ENCODE measurements at regions not wholly inside any gene's neighbourhood (a gene's known extent, or its start where the extent isn't known, plus 50 kb on each side); places are given as distances from the start of the nearest gene placed in this dataset.

DNA sequence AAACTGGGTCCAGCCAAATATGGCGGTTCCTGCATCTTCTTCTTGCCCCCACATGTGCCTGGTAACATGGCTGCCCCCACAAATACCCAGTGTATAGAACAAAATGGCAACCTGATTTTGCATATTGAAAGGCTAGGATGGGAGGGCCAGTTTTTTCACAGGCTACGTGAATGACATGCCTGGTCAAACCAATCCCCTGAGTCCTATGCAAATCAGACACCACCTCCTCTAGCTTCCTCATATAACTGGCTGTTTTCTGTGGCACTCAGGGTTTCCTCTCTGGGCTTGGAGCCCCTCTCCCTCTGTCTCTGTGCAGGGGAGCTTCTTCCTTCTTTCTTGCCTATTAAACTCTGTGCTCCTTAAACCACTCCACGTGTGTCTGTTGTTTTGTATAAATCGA, 372.1 kb downstream of the KIF16B start:
- no peaks in the 10 kb centered on the region for H3K27me3 ChIP-seq (ENCODE audit: insufficient read depth, low read depth)
- intact Hi-C loops (cut with micrococcal nuclease; ENCODE audit: unreplicated experiment), result no loop called here
- no peaks in the 10 kb centered on the region for H3F3A ChIP-seq (ENCODE audit: insufficient read depth, low read depth)
- POLR2A ChIA-PET (ENCODE audit: unreplicated experiment), result no interaction called here
- H3K4me2 ChIP-seq, result no peak overlapping the region; the same call in 1 of the 2 replicates
- no peaks in the 10 kb centered on the region for H3K36me3 ChIP-seq (ENCODE audit: low read depth)
- no peak overlapping the region for H2AFZ ChIP-seq
- no peak for TF ChIP-seq EZH2 (IDR thresholded peaks at IDR 0.05; ENCODE audit: low read depth)
- TF ChIP-seq, protein P1, sequence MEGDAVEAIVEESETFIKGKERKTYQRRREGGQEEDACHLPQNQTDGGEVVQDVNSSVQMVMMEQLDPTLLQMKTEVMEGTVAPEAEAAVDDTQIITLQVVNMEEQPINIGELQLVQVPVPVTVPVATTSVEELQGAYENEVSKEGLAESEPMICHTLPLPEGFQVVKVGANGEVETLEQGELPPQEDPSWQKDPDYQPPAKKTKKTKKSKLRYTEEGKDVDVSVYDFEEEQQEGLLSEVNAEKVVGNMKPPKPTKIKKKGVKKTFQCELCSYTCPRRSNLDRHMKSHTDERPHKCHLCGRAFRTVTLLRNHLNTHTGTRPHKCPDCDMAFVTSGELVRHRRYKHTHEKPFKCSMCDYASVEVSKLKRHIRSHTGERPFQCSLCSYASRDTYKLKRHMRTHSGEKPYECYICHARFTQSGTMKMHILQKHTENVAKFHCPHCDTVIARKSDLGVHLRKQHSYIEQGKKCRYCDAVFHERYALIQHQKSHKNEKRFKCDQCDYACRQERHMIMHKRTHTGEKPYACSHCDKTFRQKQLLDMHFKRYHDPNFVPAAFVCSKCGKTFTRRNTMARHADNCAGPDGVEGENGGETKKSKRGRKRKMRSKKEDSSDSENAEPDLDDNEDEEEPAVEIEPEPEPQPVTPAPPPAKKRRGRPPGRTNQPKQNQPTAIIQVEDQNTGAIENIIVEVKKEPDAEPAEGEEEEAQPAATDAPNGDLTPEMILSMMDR (conservative IDR thresholded peaks at IDR 0.05), result no peak
- no peaks in the 10 kb centered on the region; the same call in 1 of the 2 replicates for H3K9me2 ChIP-seq (ENCODE audit: insufficient read depth)
- H3K4me3 ChIP-seq, result no peak overlapping the region
- CTCF ChIA-PET, result no interaction called here
- H3K4me1 ChIP-seq (replicated peaks; ENCODE audit: insufficient read depth), result no peaks in the 10 kb centered on the region
- BruUV-seq (replicated peaks), result no TSS peak
- no peaks in the 10 kb centered on the region for H4K20me1 ChIP-seq (ENCODE audit: insufficient read depth)
- H3K27ac ChIP-seq, result no peak overlapping the region
- H3K79me2 ChIP-seq (ENCODE audit: low read depth), result no peaks in the 10 kb centered on the region
- H3K9me3 ChIP-seq (ENCODE audit: insufficient read depth, low read depth), result no peaks in the 10 kb centered on the region
- DNase-seq, result no peak

DNA sequence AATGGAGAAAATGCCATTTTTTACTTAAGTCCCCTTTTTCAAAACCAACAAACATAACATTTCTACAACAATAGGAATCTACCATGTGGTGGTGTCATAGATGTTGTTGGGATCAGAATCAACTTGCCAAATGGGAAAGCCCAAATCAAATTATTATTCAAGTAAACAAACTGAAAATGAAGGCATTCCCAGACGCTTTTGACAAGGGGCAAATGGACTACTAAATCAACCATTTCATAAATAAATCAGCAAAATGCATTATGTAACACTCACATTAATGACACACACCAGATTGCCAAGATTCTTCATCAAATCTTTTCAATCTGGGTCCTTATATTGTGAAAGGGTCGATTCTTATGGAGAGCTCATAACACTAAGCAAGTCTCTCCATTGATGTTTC, 375.6 kb downstream of the KIF16B start:
- no peaks in the 10 kb centered on the region for H3K9me3 ChIP-seq (ENCODE audit: insufficient read depth, low read depth)
- ChIA-PET CTCF (no interaction called here), POLR2A (ENCODE audit: unreplicated experiment) (no interaction called here)
- H3K4me3 ChIP-seq, result no peak overlapping the region
- no peak overlapping the region for H2AFZ ChIP-seq
- no peaks in the 10 kb centered on the region for H3K36me3 ChIP-seq (ENCODE audit: low read depth)
- no peak overlapping the region for H3K4me2 ChIP-seq
- TF ChIP-seq, protein P1 (conservative IDR thresholded peaks at IDR 0.05), result no peak
- TF ChIP-seq EZH2 (IDR thresholded peaks at IDR 0.05; ENCODE audit: low read depth), result no peak
- no TSS peak for BruUV-seq (replicated peaks)
- DNase-seq, result no peak
- H3K27ac ChIP-seq, result no peak overlapping the region
- intact Hi-C loops (cut with micrococcal nuclease; ENCODE audit: unreplicated experiment), result no loop called here
- no peaks in the 10 kb centered on the region; the same call in 1 of the 2 replicates for H3K9me2 ChIP-seq (ENCODE audit: insufficient read depth)
- H3K4me1 ChIP-seq (replicated peaks; ENCODE audit: insufficient read depth), result no peaks in the 10 kb centered on the region
- H3K79me2 ChIP-seq (ENCODE audit: low read depth), result no peaks in the 10 kb centered on the region
- H4K20me1 ChIP-seq (ENCODE audit: insufficient read depth), result no peaks in the 10 kb centered on the region
- H3K27me3 ChIP-seq (ENCODE audit: insufficient read depth, low read depth), result no peaks in the 10 kb centered on the region
- H3F3A ChIP-seq (ENCODE audit: insufficient read depth, low read depth), result no peaks in the 10 kb centered on the region

DNA sequence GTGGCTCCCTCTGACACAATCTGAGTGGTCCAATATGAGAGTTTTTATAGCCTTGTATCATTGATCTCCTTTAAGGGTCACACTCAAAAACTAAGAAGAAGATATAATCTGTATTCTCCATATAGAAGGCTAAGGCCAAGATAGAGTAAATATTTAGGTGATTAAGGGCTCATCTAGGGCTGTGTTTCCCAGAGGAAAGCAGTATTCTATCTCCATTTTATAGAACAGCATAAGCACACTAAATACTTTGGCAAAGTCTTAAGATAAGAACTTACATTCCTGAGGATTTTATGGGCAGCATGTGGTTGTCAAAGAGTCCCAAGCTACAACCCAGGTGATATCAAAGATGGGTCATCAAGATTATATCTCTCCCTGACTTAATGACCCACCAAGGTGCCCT, 377.6 kb downstream of the KIF16B start:
- DNase-seq, result no peak
- no TSS peak for BruUV-seq (replicated peaks)
- no peaks in the 10 kb centered on the region for H4K20me1 ChIP-seq (ENCODE audit: insufficient read depth)
- H3K4me3 ChIP-seq, result no peak overlapping the region
- TF ChIP-seq EZH2 (IDR thresholded peaks at IDR 0.05; ENCODE audit: low read depth), result no peak
- TF ChIP-seq, protein P1 (conservative IDR thresholded peaks at IDR 0.05), result no peak
- no peaks in the 10 kb centered on the region for H3K36me3 ChIP-seq (ENCODE audit: low read depth)
- no peaks in the 10 kb centered on the region for H3K4me1 ChIP-seq (replicated peaks; ENCODE audit: insufficient read depth)
- H2AFZ ChIP-seq, result no peak overlapping the region
- H3K27ac ChIP-seq, result no peak overlapping the region
- H3F3A ChIP-seq (ENCODE audit: insufficient read depth, low read depth), result no peaks in the 10 kb centered on the region
- no peaks in the 10 kb centered on the region for H3K79me2 ChIP-seq (ENCODE audit: low read depth)
- CTCF ChIA-PET, result no interaction called here
- no peaks in the 10 kb centered on the region for H3K9me2 ChIP-seq (ENCODE audit: insufficient read depth)
- H3K27me3 ChIP-seq (ENCODE audit: insufficient read depth, low read depth), result no peaks in the 10 kb centered on the region
- no peak overlapping the region for H3K4me2 ChIP-seq
- H3K9me3 ChIP-seq (ENCODE audit: insufficient read depth, low read depth), result peaks cover 3% of the 10 kb centered on the region; the same call in 1 of the 2 replicates
- intact Hi-C loops (cut with micrococcal nuclease; ENCODE audit: unreplicated experiment), result no loop called here
- POLR2A ChIA-PET (ENCODE audit: unreplicated experiment), result no interaction called here
